T-helper 2 cell treated with Interferon-gamma antibody and Interleukin-4, amounts not matched to agents 5 μg/mL and 100 μg/mL, for 36 hours (primary cell): ENCODE measurements at regions not wholly inside any gene's neighbourhood (a gene's known extent, or its start where the extent isn't known, plus 50 kb on each side); places are given as distances from the start of the nearest gene placed in this dataset.
"Not testable (repeated sequence)": the region's sequence is repeated elsewhere in the genome, so short reads cannot be mapped to it uniquely, and the experiment has no call there.

Source experiments
- DNase-seq: peaks from one replicate; pipeline ENCODE4 v3.0.0; 2021; ENCODE audit warnings: low spot score
- H3K27ac Mint-ChIP-seq: one replicate; pipeline ENCODE4 v1.8.0; 2021; ENCODE audit warnings: mild to moderate bottlenecking, mixed read lengths
- H3K27me3 Mint-ChIP-seq: one replicate; pipeline ENCODE4 v1.8.0; 2021; ENCODE audit warnings: low read depth, mixed read lengths
- H3K36me3 Mint-ChIP-seq: one replicate; pipeline ENCODE4 v1.8.0; 2021; ENCODE audit warnings: low read depth, mixed read lengths
- H3K4me1 Mint-ChIP-seq: one replicate; pipeline ENCODE4 v1.8.0; 2021; ENCODE audit warnings: low read depth, mixed read lengths
- H3K4me3 Mint-ChIP-seq: one replicate; pipeline ENCODE4 v1.8.0; 2022; ENCODE audit warnings: mild to moderate bottlenecking, moderate library complexity, mixed read lengths
- H3K9me3 Mint-ChIP-seq: one replicate; pipeline ENCODE4 v1.8.0; 2021; ENCODE audit warnings: mixed read lengths

GRCh38 chr4:79689740-79690139, 281.7 kb upstream of the GK2 start:
- H3K4me3 Mint-ChIP-seq: no peak overlapping the region
- H3K36me3 Mint-ChIP-seq: no peaks in the 10 kb centered on the region
- peaks cover 14% of the 10 kb centered on the region for H3K27me3 Mint-ChIP-seq
- H3K9me3 Mint-ChIP-seq: peaks cover 8% of the 10 kb centered on the region
- DNase-seq: no peak
- H3K27ac Mint-ChIP-seq: no peak overlapping the region
- H3K4me1 Mint-ChIP-seq: no peaks in the 10 kb centered on the region

- H3K27me3 Mint-ChIP-seq: peaks cover 13% of the 10 kb centered on the region
- no peak overlapping the region for H3K4me3 Mint-ChIP-seq
- H3K27ac Mint-ChIP-seq: no peak overlapping the region
- DNase-seq: no peak
- H3K4me1 Mint-ChIP-seq: no peaks in the 10 kb centered on the region
- H3K36me3 Mint-ChIP-seq: no peaks in the 10 kb centered on the region
- H3K9me3 Mint-ChIP-seq: peaks cover under 1% of the 10 kb centered on the region
Observed at GRCh38 chr4:79688691-79689090, 280.7 kb upstream of the GK2 start.

GRCh38 chr4:79687006-79687405, 279.0 kb upstream of the GK2 start:
- no peaks in the 10 kb centered on the region for H3K9me3 Mint-ChIP-seq

DNA sequence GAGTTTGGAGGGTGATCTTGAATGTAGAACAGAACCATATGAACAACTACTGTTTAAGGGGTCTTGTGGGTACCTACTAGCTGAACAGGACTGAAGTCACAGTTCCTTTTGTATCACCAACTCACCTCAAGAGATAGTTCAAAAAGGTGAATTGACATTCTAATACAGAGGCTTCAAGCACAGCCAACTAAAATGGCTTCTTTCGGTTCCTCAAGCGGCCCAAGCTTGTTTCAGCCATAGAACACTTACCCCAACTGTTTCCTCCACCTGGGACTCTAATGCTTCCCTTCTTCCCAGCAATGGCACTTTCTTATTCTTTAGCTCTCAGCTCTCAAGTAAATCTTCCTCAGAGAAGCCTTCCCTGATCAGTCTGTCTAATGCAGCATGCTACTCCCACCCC, 277.5 kb upstream of the GK2 start:
- Mint-ChIP-seq H3K9me3 (no peaks in the 10 kb centered on the region), H3K36me3 (no peaks in the 10 kb centered on the region), H3K27me3 (peaks cover 14% of the 10 kb centered on the region), H3K27ac (no peak overlapping the region), H3K4me3 (no peak overlapping the region), H3K4me1 (no peaks in the 10 kb centered on the region)
- no peak for DNase-seq

More at GRCh38 chr4:79687006-79687405, 279.0 kb upstream of the GK2 start:
- DNase-seq: no peak
- H3K36me3 Mint-ChIP-seq: no peaks in the 10 kb centered on the region
- H3K4me3 Mint-ChIP-seq: no peak overlapping the region
- H3K27me3 Mint-ChIP-seq: peaks cover 13% of the 10 kb centered on the region
- no peaks in the 10 kb centered on the region for H3K4me1 Mint-ChIP-seq
- H3K27ac Mint-ChIP-seq: no peak overlapping the region

DNA sequence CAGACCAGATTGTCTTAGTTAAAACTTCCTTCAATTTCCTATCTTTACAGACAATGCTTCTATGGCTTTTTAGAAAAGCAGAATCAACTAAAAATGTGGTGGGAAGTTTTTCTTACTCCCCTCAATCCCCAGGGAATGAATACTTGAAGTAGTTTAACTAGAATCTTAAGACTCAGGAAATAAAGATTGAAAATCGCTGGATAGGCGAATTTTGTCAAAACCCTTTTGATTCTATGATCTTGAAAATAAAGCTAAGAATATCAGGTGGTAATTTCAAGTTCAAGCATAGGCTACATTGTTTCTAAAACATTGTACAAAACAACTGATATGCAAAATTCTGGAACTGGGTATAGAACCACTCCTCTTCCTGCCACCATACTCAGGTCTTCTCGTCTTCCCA, 276.5 kb upstream of the GK2 start:
- Mint-ChIP-seq H3K36me3 (no peaks in the 10 kb centered on the region), H3K27ac (no peak overlapping the region), H3K4me3 (no peak overlapping the region), H3K9me3 (no peaks in the 10 kb centered on the region), H3K27me3 (peaks cover 14% of the 10 kb centered on the region), H3K4me1 (peaks cover 5% of the 10 kb centered on the region)
- no peak for DNase-seq

DNA sequence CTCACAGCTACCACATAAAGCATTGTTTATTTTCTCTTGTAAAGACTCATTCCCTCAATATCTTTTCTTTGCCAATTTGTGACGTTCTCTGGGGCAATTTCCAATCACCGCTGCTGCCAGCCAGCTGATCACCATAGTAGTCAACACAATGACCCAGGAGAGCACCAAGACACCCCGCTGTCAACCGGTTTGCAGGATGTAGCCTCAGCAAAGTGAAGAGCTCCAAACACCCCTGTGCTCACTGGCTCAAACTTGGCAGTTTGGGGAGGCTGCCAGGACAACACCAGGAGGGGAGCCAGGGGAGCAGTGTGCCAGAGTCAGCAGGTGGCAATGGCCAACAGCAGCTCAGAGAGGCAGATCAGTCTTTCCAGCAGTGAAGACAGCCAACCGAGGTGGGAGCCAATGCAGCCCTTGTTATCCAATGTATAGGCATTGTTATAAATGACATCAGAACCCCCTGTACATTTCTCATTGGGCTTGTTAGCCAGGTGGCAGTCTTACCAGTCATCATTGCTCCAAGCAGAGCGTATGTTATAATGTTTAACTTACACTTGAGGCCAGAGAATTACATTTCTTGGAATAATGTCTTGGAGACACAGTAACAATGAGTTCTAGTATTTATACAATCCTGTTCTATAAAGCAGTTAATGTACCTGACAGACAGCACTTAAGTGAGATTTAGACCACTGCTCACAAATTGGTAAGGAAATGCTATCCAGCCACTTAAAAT, 274.9 kb upstream of the GK2 start:
- Mint-ChIP-seq H3K4me1 (peaks cover 16% of the 10 kb centered on the region), H3K27me3 (peaks cover 14% of the 10 kb centered on the region), H3K4me3 (no peak overlapping the region), H3K27ac (no peak overlapping the region), H3K9me3 (no peaks in the 10 kb centered on the region), H3K36me3 (no peaks in the 10 kb centered on the region)
- no peak for DNase-seq

DNA sequence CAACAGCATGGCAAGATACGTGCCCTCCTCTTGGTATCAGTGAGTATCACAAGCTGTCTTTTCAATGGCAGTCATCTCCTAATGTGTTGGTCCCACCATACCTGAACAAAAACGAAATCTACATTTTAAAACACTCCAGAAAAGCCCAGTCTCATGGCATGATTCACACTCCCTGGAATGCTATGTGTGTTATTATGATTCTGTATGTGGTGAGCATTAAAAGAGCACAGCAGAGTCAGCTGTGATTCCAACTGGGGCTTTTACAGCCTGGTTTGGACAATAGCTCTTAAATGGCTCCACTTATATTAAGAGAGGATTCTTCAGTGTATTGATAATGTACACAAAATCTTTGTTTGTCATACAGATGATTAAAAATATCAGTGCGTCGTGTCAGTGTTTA, 274.1 kb upstream of the GK2 start:
- DNase-seq: no peak
- no peaks in the 10 kb centered on the region for H3K36me3 Mint-ChIP-seq
- H3K4me1 Mint-ChIP-seq: peaks cover 16% of the 10 kb centered on the region
- H3K9me3 Mint-ChIP-seq: no peaks in the 10 kb centered on the region
- H3K4me3 Mint-ChIP-seq: no peak overlapping the region
- H3K27ac Mint-ChIP-seq: no peak overlapping the region
- H3K27me3 Mint-ChIP-seq: peaks cover 12% of the 10 kb centered on the region

DNA sequence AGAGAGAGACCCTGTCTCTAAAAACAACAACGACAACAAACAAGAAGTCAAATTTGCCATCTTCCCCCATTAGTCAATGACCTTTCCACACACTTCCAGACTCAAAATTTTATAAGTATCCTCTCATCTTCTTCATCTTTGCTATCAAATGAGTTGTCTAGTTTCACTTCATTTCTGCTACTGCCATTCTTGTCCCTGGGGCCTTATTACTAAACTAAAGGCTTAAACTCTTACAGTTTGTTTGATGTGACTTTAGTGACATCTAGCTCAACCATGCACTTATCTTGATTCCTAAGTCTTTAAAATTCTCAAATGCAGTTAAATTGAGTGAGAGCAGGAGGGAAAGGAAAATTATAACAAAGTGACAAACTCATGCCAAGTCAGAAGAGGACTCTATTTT, 271.8 kb upstream of the GK2 start:
- no peak overlapping the region for H3K4me3 Mint-ChIP-seq
- DNase-seq: no peak
- H3K4me1 Mint-ChIP-seq: peaks cover 16% of the 10 kb centered on the region
- no peak overlapping the region for H3K27ac Mint-ChIP-seq
- H3K9me3 Mint-ChIP-seq: no peaks in the 10 kb centered on the region
- peaks cover 7% of the 10 kb centered on the region for H3K27me3 Mint-ChIP-seq
- no peaks in the 10 kb centered on the region for H3K36me3 Mint-ChIP-seq

- Mint-ChIP-seq H3K4me1 (peaks cover 16% of the 10 kb centered on the region), H3K36me3 (peaks cover 1% of the 10 kb centered on the region), H3K27ac (no peak overlapping the region), H3K9me3 (no peaks in the 10 kb centered on the region), H3K4me3 (peak overlapping the region; percentile 17), H3K27me3 (peaks cover 6% of the 10 kb centered on the region)
- peak; percentile 34 for DNase-seq
Observed at GRCh38 chr4:79678472-79679202, 270.6 kb upstream of the GK2 start.

- Mint-ChIP-seq H3K4me3 (no peak overlapping the region), H3K27me3 (peaks cover 6% of the 10 kb centered on the region), H3K9me3 (peaks cover 11% of the 10 kb centered on the region), H3K27ac (no peak overlapping the region), H3K36me3 (peaks cover 1% of the 10 kb centered on the region), H3K4me1 (peaks cover 16% of the 10 kb centered on the region)
- no peak for DNase-seq
Observed at GRCh38 chr4:79676705-79677104, 268.7 kb upstream of the GK2 start.

GRCh38 chr4:79674906-79675305, 266.9 kb upstream of the GK2 start:
- not testable (repeated sequence) for DNase-seq, H3K4me3 Mint-ChIP-seq, H3K27ac Mint-ChIP-seq, H3K36me3 Mint-ChIP-seq, H3K27me3 Mint-ChIP-seq
- peaks cover 14% of the 10 kb centered on the region for H3K4me1 Mint-ChIP-seq
- H3K9me3 Mint-ChIP-seq: peaks cover 16% of the 10 kb centered on the region

GRCh38 chr4:79673898-79674297, 265.9 kb upstream of the GK2 start:
- H3K4me3 Mint-ChIP-seq: no peak overlapping the region
- H3K36me3 Mint-ChIP-seq: peaks cover 1% of the 10 kb centered on the region
- peaks cover 4% of the 10 kb centered on the region for H3K27me3 Mint-ChIP-seq
- H3K9me3 Mint-ChIP-seq: peaks cover 24% of the 10 kb centered on the region
- H3K4me1 Mint-ChIP-seq: peaks cover 9% of the 10 kb centered on the region
- no peak for DNase-seq
- H3K27ac Mint-ChIP-seq: no peak overlapping the region

GRCh38 chr4:79673377-79673776, 265.3 kb upstream of the GK2 start:
- no peak for DNase-seq
- Mint-ChIP-seq H3K4me1 (peaks cover 4% of the 10 kb centered on the region), H3K4me3 (no peak overlapping the region), H3K36me3 (peaks cover 1% of the 10 kb centered on the region), H3K27ac (no peak overlapping the region), H3K27me3 (peaks cover 4% of the 10 kb centered on the region), H3K9me3 (peaks cover 29% of the 10 kb centered on the region)

DNA sequence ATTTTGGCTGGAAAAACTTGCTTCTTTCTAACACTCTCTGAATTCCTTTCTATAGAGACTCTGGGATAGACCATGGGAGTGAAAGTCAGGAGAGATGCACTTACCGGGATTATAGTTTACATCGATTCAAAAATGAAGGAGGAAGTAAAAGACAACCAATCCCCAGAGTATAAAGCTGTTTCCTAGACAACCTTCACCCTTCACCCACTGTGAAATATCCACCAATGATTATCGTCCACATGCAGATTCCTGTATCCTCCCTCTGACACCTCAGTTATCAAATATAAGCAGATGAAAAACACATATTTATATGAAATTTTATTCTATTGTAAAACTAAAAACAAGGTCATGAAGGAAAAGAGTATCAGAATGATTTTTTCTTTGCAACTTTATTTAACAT, 258.8 kb upstream of the GK2 start:
- peaks cover 5% of the 10 kb centered on the region for H3K27me3 Mint-ChIP-seq
- peaks cover 18% of the 10 kb centered on the region for H3K9me3 Mint-ChIP-seq
- H3K27ac Mint-ChIP-seq: no peak overlapping the region
- peaks cover 1% of the 10 kb centered on the region for H3K4me1 Mint-ChIP-seq
- no peak overlapping the region for H3K4me3 Mint-ChIP-seq
- no peaks in the 10 kb centered on the region for H3K36me3 Mint-ChIP-seq
- no peak for DNase-seq
